MM.1S (cell line): ENCODE measurements at regions not wholly inside any gene's neighbourhood (a gene's known extent, or its start where the extent isn't known, plus 50 kb on each side); places are given as distances from the start of the nearest gene placed in this dataset.

Experiments used
- EZH2 ChIP-seq: fragments of 300-600 bp; sonication (generic); optimal IDR thresholded peaks from 2 replicates; pipeline ENCODE3; 2017; ENCODE audit warnings: low read depth, mild to moderate bottlenecking, antibody characterized with exemption, low read length, mixed read lengths
- EZH2phosphoT487 ChIP-seq: fragments of 300-600 bp; sonication (generic); IDR thresholded peaks from 2 replicates; pipeline ENCODE4 v1.6.1; 2018; ENCODE audit warnings: antibody characterized with exemption, low read length
- TF ChIP-seq, protein P1 (sequence below): fragments of 300-600 bp; sonication (generic); IDR thresholded peaks from 2 replicates; pipeline ENCODE4 v1.5.1; 2016; ENCODE audit warnings: antibody characterized with exemption, low read length, mixed read lengths

DNA sequence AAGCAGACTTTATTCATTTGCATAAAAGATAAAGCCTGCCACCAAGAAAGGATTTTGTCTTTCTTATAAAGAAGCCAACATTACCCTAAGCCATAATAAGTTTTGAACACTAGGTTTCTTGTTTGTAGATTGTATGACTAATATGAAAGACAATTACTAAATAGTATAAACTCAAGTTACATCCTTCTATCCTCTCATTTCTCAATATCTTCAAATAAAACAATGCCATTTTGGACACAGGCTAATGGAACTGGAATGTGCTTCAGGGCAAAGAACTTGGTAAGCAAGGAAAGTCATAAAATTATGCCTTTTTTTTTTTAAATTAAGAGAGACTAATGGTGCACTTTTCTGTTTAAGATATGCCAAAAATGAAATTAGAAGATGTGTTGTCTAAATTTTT lies 137.7 kb downstream of the DKK1 start:
- TF ChIP-seq, protein P1, sequence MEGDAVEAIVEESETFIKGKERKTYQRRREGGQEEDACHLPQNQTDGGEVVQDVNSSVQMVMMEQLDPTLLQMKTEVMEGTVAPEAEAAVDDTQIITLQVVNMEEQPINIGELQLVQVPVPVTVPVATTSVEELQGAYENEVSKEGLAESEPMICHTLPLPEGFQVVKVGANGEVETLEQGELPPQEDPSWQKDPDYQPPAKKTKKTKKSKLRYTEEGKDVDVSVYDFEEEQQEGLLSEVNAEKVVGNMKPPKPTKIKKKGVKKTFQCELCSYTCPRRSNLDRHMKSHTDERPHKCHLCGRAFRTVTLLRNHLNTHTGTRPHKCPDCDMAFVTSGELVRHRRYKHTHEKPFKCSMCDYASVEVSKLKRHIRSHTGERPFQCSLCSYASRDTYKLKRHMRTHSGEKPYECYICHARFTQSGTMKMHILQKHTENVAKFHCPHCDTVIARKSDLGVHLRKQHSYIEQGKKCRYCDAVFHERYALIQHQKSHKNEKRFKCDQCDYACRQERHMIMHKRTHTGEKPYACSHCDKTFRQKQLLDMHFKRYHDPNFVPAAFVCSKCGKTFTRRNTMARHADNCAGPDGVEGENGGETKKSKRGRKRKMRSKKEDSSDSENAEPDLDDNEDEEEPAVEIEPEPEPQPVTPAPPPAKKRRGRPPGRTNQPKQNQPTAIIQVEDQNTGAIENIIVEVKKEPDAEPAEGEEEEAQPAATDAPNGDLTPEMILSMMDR, result no peak
- TF ChIP-seq EZH2phosphoT487, result no peak
- TF ChIP-seq EZH2, result no peak
